ENCODE measurements at regions not wholly inside any gene's neighbourhood (a gene's known extent, or its start where the extent isn't known, plus 50 kb on each side); places are given as distances from the start of the nearest gene placed in this dataset.

DNA sequence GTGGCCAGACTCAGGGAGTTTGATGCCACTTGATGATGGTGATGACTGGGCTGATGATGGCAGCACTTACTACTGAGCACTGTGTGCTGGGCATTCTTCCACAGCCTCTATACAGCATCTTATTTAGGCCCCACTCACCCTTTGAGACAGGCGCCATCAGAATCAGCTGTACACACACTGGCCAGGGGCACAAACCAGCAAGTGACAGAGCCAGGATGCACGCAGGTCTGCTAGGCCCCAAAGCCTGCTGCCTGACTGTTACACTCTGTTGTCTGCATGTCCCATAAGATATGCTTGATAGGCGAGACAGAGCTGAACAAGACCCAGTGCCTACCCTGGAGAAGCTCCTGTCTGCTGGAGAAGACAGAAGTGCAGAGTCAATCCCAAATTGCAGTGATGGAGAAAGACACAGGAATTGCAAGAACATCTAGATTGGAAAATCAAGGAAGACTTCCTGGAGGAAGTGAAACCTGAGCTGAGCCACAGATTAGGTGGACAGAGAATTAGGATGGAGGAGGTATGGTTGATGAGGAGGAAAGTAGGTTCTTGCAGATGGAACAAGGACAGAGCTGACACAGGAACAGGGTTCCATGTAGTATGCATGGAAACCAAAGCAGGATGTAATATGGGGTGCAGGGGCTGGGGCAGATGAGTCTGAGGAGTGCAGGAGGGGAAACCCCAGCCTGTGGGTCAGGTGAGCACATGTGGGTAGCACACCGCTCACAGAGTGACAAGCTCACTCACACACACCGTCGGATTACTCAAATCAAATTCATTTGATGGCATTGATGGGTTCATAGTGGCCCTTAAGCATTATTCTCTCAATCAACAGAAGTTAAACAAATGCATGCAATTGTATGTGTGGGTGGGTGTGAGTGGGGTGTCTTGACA is 117.3 kb downstream of the BEGAIN start:
- H3K27ac ChIP-seq (ENCODE audit: low read length): no peak overlapping the region
- no peak overlapping the region for H3K4me3 ChIP-seq (ENCODE audit: low read length)
- no peaks in the 10 kb centered on the region for H3K27me3 ChIP-seq (ENCODE audit: control insufficient read depth, insufficient read depth, low read length)

GRCh38 chr14:100470523-100470897 is 116.7 kb downstream of the BEGAIN start:
- no peaks in the 10 kb centered on the region for H3K36me3 ChIP-seq (ENCODE audit: control insufficient read depth, insufficient read depth, low read length)
- no peak overlapping the region for H3K4me3 ChIP-seq (ENCODE audit: low read length)
- no peaks in the 10 kb centered on the region for H3K4me1 ChIP-seq (ENCODE audit: control insufficient read depth, insufficient read depth, low read length)
- H3K27ac ChIP-seq (ENCODE audit: low read length): no peak overlapping the region
- no CpG with 5 or more reads among the region's 2 CpGs for WGBS (ENCODE audit: insufficient coverage, low lambda C conversion rate)
- no peak for DNase-seq
- H3K27me3 ChIP-seq (ENCODE audit: control insufficient read depth, insufficient read depth, low read length): no peaks in the 10 kb centered on the region
- no peaks in the 10 kb centered on the region for H3K9me3 ChIP-seq (ENCODE audit: control insufficient read depth, low read depth, low read length)

More for the DNA sequence above, 117.3 kb downstream of the BEGAIN start:
- Histone ChIP-seq H3K9me3 (ENCODE audit: control insufficient read depth, low read depth, low read length) (no peaks in the 10 kb centered on the region), H3K36me3 (ENCODE audit: control insufficient read depth, insufficient read depth, low read length) (no peaks in the 10 kb centered on the region), H3K4me1 (ENCODE audit: control insufficient read depth, insufficient read depth, low read length) (no peaks in the 10 kb centered on the region)
- no CpG with 5 or more reads among the region's 6 CpGs for WGBS (ENCODE audit: insufficient coverage, low lambda C conversion rate)
- DNase-seq: no peak

DNA sequence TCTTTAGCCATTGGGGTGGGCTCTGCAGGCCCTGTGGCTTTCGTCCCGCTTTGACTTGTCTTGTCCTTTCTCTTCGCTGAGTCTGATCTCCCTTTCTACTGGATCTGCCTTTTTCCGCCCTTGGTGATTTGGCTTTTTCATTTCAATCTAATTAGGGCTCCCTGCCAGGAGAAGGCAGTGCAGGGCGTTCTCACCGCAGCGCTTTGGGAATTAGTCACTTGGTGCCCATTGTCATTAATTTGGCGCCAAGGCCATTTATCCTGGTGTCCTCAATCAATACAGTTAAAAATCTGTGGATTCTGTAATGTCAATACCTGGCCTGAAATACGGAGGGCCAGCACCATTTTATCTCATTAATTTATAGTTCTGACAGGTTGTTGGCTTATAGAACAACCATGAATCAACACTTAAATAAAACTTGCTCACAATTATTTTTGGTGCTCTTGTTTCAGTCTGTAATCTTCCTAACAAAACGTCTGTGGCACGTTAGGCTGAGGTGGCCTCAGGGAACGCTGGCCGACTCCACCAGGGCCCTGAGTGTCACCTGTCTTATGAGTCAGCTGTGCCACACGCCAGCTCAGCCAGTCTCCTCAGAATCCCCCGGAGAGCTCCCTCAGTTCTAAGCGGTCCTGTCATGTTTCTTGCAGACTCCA is 115.7 kb downstream of the BEGAIN start:
- H3K27me3 ChIP-seq (ENCODE audit: control insufficient read depth, insufficient read depth, low read length): no peaks in the 10 kb centered on the region
- WGBS (ENCODE audit: insufficient coverage, low lambda C conversion rate): 90% methylated on average over 2 of the region's 16 CpGs
- no peak for DNase-seq

GRCh38 chr14:100472094-100472455 is 115.1 kb downstream of the BEGAIN start:
- H3K27me3 ChIP-seq (ENCODE audit: control insufficient read depth, insufficient read depth, low read length): no peaks in the 10 kb centered on the region
- H3K36me3 ChIP-seq (ENCODE audit: control insufficient read depth, insufficient read depth, low read length): no peaks in the 10 kb centered on the region
- H3K9me3 ChIP-seq (ENCODE audit: control insufficient read depth, low read depth, low read length): no peaks in the 10 kb centered on the region
- no peak for DNase-seq
- H3K27ac ChIP-seq (ENCODE audit: low read length): no peak overlapping the region
- no peak overlapping the region for H3K4me3 ChIP-seq (ENCODE audit: low read length)
- H3K4me1 ChIP-seq (ENCODE audit: control insufficient read depth, insufficient read depth, low read length): no peaks in the 10 kb centered on the region
- no CpG with 5 or more reads among the region's 7 CpGs for WGBS (ENCODE audit: insufficient coverage, low lambda C conversion rate)

More for the DNA sequence above, 115.7 kb downstream of the BEGAIN start:
- no peaks in the 10 kb centered on the region for H3K4me1 ChIP-seq (ENCODE audit: control insufficient read depth, insufficient read depth, low read length)
- H3K9me3 ChIP-seq (ENCODE audit: control insufficient read depth, low read depth, low read length): no peaks in the 10 kb centered on the region
- H3K4me3 ChIP-seq (ENCODE audit: low read length): no peak overlapping the region
- H3K27ac ChIP-seq (ENCODE audit: low read length): no peak overlapping the region
- H3K36me3 ChIP-seq (ENCODE audit: control insufficient read depth, insufficient read depth, low read length): no peaks in the 10 kb centered on the region

- Histone ChIP-seq H3K4me1 (ENCODE audit: control insufficient read depth, insufficient read depth, low read length) (no peaks in the 10 kb centered on the region), H3K9me3 (ENCODE audit: control insufficient read depth, low read depth, low read length) (no peaks in the 10 kb centered on the region), H3K36me3 (ENCODE audit: control insufficient read depth, insufficient read depth, low read length) (no peaks in the 10 kb centered on the region), H3K4me3 (ENCODE audit: low read length) (no peak overlapping the region), H3K27ac (ENCODE audit: low read length) (no peak overlapping the region), H3K27me3 (ENCODE audit: control insufficient read depth, insufficient read depth, low read length) (no peaks in the 10 kb centered on the region)
- DNase-seq: no peak
- no CpG with 5 or more reads among the region's 7 CpGs for WGBS (ENCODE audit: insufficient coverage, low lambda C conversion rate)
Observed at GRCh38 chr14:100472491-100472890, 114.7 kb downstream of the BEGAIN start.

GRCh38 chr14:100473249-100473648 is 114.0 kb downstream of the BEGAIN start:
- H3K36me3 ChIP-seq (ENCODE audit: control insufficient read depth, insufficient read depth, low read length): no peaks in the 10 kb centered on the region
- H3K9me3 ChIP-seq (ENCODE audit: control insufficient read depth, low read depth, low read length): no peaks in the 10 kb centered on the region
- no peaks in the 10 kb centered on the region for H3K27me3 ChIP-seq (ENCODE audit: control insufficient read depth, insufficient read depth, low read length)
- H3K4me1 ChIP-seq (ENCODE audit: control insufficient read depth, insufficient read depth, low read length): no peaks in the 10 kb centered on the region
- no peak overlapping the region for H3K4me3 ChIP-seq (ENCODE audit: low read length)
- H3K27ac ChIP-seq (ENCODE audit: low read length): no peak overlapping the region
- no CpG with 5 or more reads among the region's 3 CpGs for WGBS (ENCODE audit: insufficient coverage, low lambda C conversion rate)
- no peak for DNase-seq

- no peak for DNase-seq
- Histone ChIP-seq H3K27me3 (ENCODE audit: control insufficient read depth, insufficient read depth, low read length) (no peaks in the 10 kb centered on the region), H3K36me3 (ENCODE audit: control insufficient read depth, insufficient read depth, low read length) (no peaks in the 10 kb centered on the region), H3K27ac (ENCODE audit: low read length) (no peak overlapping the region), H3K4me1 (ENCODE audit: control insufficient read depth, insufficient read depth, low read length) (no peaks in the 10 kb centered on the region), H3K9me3 (ENCODE audit: control insufficient read depth, low read depth, low read length) (no peaks in the 10 kb centered on the region), H3K4me3 (ENCODE audit: low read length) (no peak overlapping the region)
- 94% methylated on average over 3 of the region's 8 CpGs for WGBS (ENCODE audit: insufficient coverage, low lambda C conversion rate)
Observed at GRCh38 chr14:100474196-100474595, 113.0 kb downstream of the BEGAIN start.

DNA sequence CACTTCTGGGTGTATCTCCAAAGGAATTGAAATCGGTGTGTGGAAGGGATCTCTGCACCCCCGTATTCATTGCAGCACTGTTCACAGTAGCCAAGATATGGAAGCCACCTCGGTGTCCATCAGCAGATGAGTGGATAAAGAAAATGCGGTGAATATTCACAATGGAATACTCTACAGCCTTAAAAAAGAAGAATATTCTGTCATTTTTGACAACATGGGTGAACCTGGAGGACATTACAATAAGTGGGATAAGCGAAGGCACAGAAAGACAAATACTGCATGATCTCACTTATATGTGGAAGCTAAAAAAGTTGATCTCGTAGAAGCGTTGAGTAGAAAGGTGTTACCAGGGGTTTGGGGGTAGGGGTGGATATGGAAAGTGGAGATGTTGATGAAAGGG is 111.9 kb downstream of the BEGAIN start:
- Histone ChIP-seq H3K4me3 (ENCODE audit: low read length) (no peak overlapping the region), H3K4me1 (ENCODE audit: control insufficient read depth, insufficient read depth, low read length) (no peaks in the 10 kb centered on the region), H3K27me3 (ENCODE audit: control insufficient read depth, insufficient read depth, low read length) (no peaks in the 10 kb centered on the region), H3K9me3 (ENCODE audit: control insufficient read depth, low read depth, low read length) (no peaks in the 10 kb centered on the region), H3K27ac (ENCODE audit: low read length) (no peak overlapping the region), H3K36me3 (ENCODE audit: control insufficient read depth, insufficient read depth, low read length) (no peaks in the 10 kb centered on the region)
- 100% methylated on average over 4 of the region's 7 CpGs for WGBS (ENCODE audit: insufficient coverage, low lambda C conversion rate)
- no peak for DNase-seq

GRCh38 chr14:100476012-100476822 is 111.0 kb downstream of the BEGAIN start:
- peak; percentile 28 to 75 for DNase-seq
- no peak overlapping the region for H3K4me3 ChIP-seq (ENCODE audit: low read length)
- no peak overlapping the region for H3K27ac ChIP-seq (ENCODE audit: low read length)
- H3K4me1 ChIP-seq (ENCODE audit: control insufficient read depth, insufficient read depth, low read length): no peaks in the 10 kb centered on the region
- H3K36me3 ChIP-seq (ENCODE audit: control insufficient read depth, insufficient read depth, low read length): no peaks in the 10 kb centered on the region
- no peaks in the 10 kb centered on the region for H3K9me3 ChIP-seq (ENCODE audit: control insufficient read depth, low read depth, low read length)
- no peaks in the 10 kb centered on the region for H3K27me3 ChIP-seq (ENCODE audit: control insufficient read depth, insufficient read depth, low read length)
- 0% methylated on average over 1 of the region's 14 CpGs for WGBS (ENCODE audit: insufficient coverage, low lambda C conversion rate)

GRCh38 chr14:100484531-100485267 is 102.5 kb downstream of the BEGAIN start:
- peaks cover 8% of the 10 kb centered on the region for H3K36me3 ChIP-seq (ENCODE audit: control insufficient read depth, insufficient read depth, low read length)
- H3K27ac ChIP-seq (ENCODE audit: low read length): no peak overlapping the region
- no peaks in the 10 kb centered on the region for H3K4me1 ChIP-seq (ENCODE audit: control insufficient read depth, insufficient read depth, low read length)
- H3K27me3 ChIP-seq (ENCODE audit: control insufficient read depth, insufficient read depth, low read length): no peaks in the 10 kb centered on the region
- WGBS (ENCODE audit: insufficient coverage, low lambda C conversion rate): no CpG with 5 or more reads among the region's 4 CpGs
- H3K4me3 ChIP-seq (ENCODE audit: low read length): no peak overlapping the region
- no peaks in the 10 kb centered on the region for H3K9me3 ChIP-seq (ENCODE audit: control insufficient read depth, low read depth, low read length)
- DNase-seq: no peak

Measured in large intestine (tissue), 3 donors.